HEK293 (cell line): ENCODE measurements at regions not wholly inside any gene's neighbourhood (a gene's known extent, or its start where the extent isn't known, plus 50 kb on each side); places are given as distances from the start of the nearest gene placed in this dataset.
A peak's percentile ranks its signal among the peaks of the same experiment; 100 is the strongest.
"Not testable (repeated sequence)": the region's sequence is repeated elsewhere in the genome, so short reads cannot be mapped to it uniquely, and the experiment has no call there.

ENCODE experiments used
- CTCF ChIA-PET: fragments of 350-600 bp; formaldehyde crosslinking; extraction: SDS; loops from one replicate; lab custom pipeline; 2021; ENCODE audit warnings: antibody characterized with exemption; lab: Yijun Ruan, JAX
- POLR2A ChIA-PET: fragments of 300-600 bp; formaldehyde crosslinking; extraction: SDS; loops from one replicate; lab custom pipeline; 2020; ENCODE audit warnings: antibody characterized with exemption, inconsistent platforms; lab: Yijun Ruan, JAX
- H3K27ac ChIP-seq: fragments of 200-500 bp; sonication (Bioruptor generic); 2 replicates; pipeline ENCODE4 v1.5.1; 2014; ENCODE audit warnings: low read depth, low read length, control low read depth, inconsistent platforms; ENCODE audit errors: extremely low read depth
- H3K36me3 ChIP-seq, 2 experiments: fragments of 200-500 bp in 1 of 2; sonication (Bioruptor generic) in 1 of 2; 1 replicate in 1 of 2; 2 replicates in 1 of 2; pipeline ENCODE4 v1.5.1; 2014 to 2017; ENCODE audit warnings: inconsistent platforms in 2 of 2, low read length in 2 of 2; ENCODE audit not compliant: control insufficient read depth in 2 of 2, insufficient read depth in 1 of 2
- H3K4me1 ChIP-seq: fragments of 200-500 bp; sonication (Bioruptor generic); 2 replicates; pipeline ENCODE4 v1.5.1; 2014; ENCODE audit warnings: mild to moderate bottlenecking, low read length, inconsistent platforms; ENCODE audit not compliant: control insufficient read depth, insufficient read depth
- H3K4me3 ChIP-seq: 2 replicates; pipeline ENCODE4 v1.5.1; 2011; ENCODE audit warnings: low read depth, mild to moderate bottlenecking, control low read depth, low read length, moderate library complexity
- H3K9me3 ChIP-seq: fragments of 200-500 bp; sonication (Bioruptor generic); 2 replicates; pipeline ENCODE4 v1.5.1; 2014; ENCODE audit warnings: low read depth, low read length, inconsistent platforms; ENCODE audit not compliant: control insufficient read depth, insufficient read depth
- GLIS2 ChIP-seq: fragments of 450-650 bp; formaldehyde crosslinking; IDR thresholded peaks from 2 replicates; pipeline ENCODE4 v1.5.1; 2016; ENCODE audit warnings: missing biosample characterization, missing genetic modification characterization
- KLF16 ChIP-seq: fragments of 450-650 bp; formaldehyde crosslinking; IDR thresholded peaks from 2 replicates; pipeline ENCODE4 v1.5.1; 2017; ENCODE audit warnings: missing biosample characterization, missing genetic modification characterization
- KLF17 ChIP-seq: fragments of 450-650 bp; formaldehyde crosslinking; IDR thresholded peaks from 2 replicates; pipeline ENCODE4 v1.5.1; 2016; ENCODE audit warnings: missing biosample characterization, missing genetic modification characterization
- MEIS1 ChIP-seq: sonication (generic); formaldehyde crosslinking; IDR thresholded peaks from 2 replicates; pipeline ENCODE4 v1.8.1; 2022; ENCODE audit warnings: missing genetic modification reagents, mild to moderate bottlenecking, borderline replicate concordance
- MZF1 ChIP-seq: fragments of 450-650 bp; formaldehyde crosslinking; IDR thresholded peaks from 2 replicates; pipeline ENCODE4 v1.5.1; 2017; ENCODE audit warnings: missing biosample characterization, missing genetic modification characterization, borderline replicate concordance
- PATZ1 ChIP-seq: fragments of 450-650 bp; formaldehyde crosslinking; IDR thresholded peaks from 2 replicates; pipeline ENCODE4 v1.5.1; 2016; ENCODE audit warnings: missing biosample characterization, missing genetic modification characterization
- REST ChIP-seq: fragments of 450-650 bp; formaldehyde crosslinking; IDR thresholded peaks from 2 replicates; pipeline ENCODE4 v1.5.1; 2016; ENCODE audit warnings: missing biosample characterization, missing genetic modification characterization
- ZFP37 ChIP-seq: fragments of 450-650 bp; formaldehyde crosslinking; IDR thresholded peaks from 2 replicates; pipeline ENCODE4 v1.5.1; 2016; ENCODE audit warnings: missing biosample characterization, missing genetic modification characterization
- ZNF114 ChIP-seq: fragments of 450-650 bp; formaldehyde crosslinking; IDR thresholded peaks from 2 replicates; pipeline ENCODE4 v1.5.0; 2017; ENCODE audit warnings: missing biosample characterization, missing genetic modification characterization
- ZNF121 ChIP-seq: fragments of 450-650 bp; formaldehyde crosslinking; IDR thresholded peaks from 2 replicates; pipeline ENCODE4 v1.5.1; 2016; ENCODE audit warnings: missing biosample characterization, missing genetic modification characterization
- ZNF133 ChIP-seq: fragments of 450-650 bp; formaldehyde crosslinking; IDR thresholded peaks from 2 replicates; pipeline ENCODE4 v1.5.1; 2016; ENCODE audit warnings: missing biosample characterization, missing genetic modification characterization
- ZNF140 ChIP-seq: fragments of 450-650 bp; formaldehyde crosslinking; IDR thresholded peaks from 2 replicates; pipeline ENCODE4 v1.5.1; 2016; ENCODE audit warnings: missing biosample characterization, missing genetic modification characterization
- ZNF146 ChIP-seq: fragments of 450-650 bp; formaldehyde crosslinking; IDR thresholded peaks from 2 replicates; pipeline ENCODE4 v1.5.1; 2016; ENCODE audit warnings: missing biosample characterization, missing genetic modification characterization
- ZNF169 ChIP-seq: fragments of 450-650 bp; formaldehyde crosslinking; IDR thresholded peaks from 2 replicates; pipeline ENCODE4 v1.5.1; 2016; ENCODE audit warnings: missing biosample characterization, missing genetic modification characterization
- ZNF202 ChIP-seq: fragments of 450-650 bp; formaldehyde crosslinking; IDR thresholded peaks from 2 replicates; pipeline ENCODE4 v1.5.1; 2016; ENCODE audit warnings: missing biosample characterization, missing genetic modification characterization, borderline replicate concordance
- ZNF324 ChIP-seq: fragments of 450-650 bp; formaldehyde crosslinking; IDR thresholded peaks from 2 replicates; pipeline ENCODE4 v1.5.1; 2016; ENCODE audit warnings: missing biosample characterization, missing genetic modification characterization
- ZNF354C ChIP-seq: fragments of 450-650 bp; formaldehyde crosslinking; IDR thresholded peaks from 2 replicates; pipeline ENCODE4 v1.5.1; 2016; ENCODE audit warnings: missing biosample characterization, missing genetic modification characterization, low read depth, borderline replicate concordance
- ZNF426 ChIP-seq: fragments of 450-650 bp; formaldehyde crosslinking; IDR thresholded peaks from 2 replicates; pipeline ENCODE4 v1.5.1; 2017; ENCODE audit warnings: missing biosample characterization, missing genetic modification characterization, mild to moderate bottlenecking, inconsistent platforms, moderate library complexity
- ZNF433 ChIP-seq: fragments of 450-650 bp; formaldehyde crosslinking; IDR thresholded peaks from 2 replicates; pipeline ENCODE4 v1.5.1; 2016; ENCODE audit warnings: missing biosample characterization, missing genetic modification characterization, low read depth
- ZNF529 ChIP-seq: fragments of 450-650 bp; formaldehyde crosslinking; IDR thresholded peaks from 2 replicates; pipeline ENCODE4 v1.5.1; 2017; ENCODE audit warnings: missing genetic modification characterization, missing biosample characterization; ENCODE audit not compliant: insufficient replicate concordance
- ZNF530 ChIP-seq: fragments of 450-650 bp; formaldehyde crosslinking; IDR thresholded peaks from 2 replicates; pipeline ENCODE4 v1.5.1; 2016; ENCODE audit warnings: low read depth, missing biosample characterization, missing genetic modification characterization
- ZNF549 ChIP-seq: fragments of 450-650 bp; IDR thresholded peaks from 2 replicates; pipeline ENCODE4 v1.5.1; 2018; ENCODE audit warnings: missing biosample characterization, missing genetic modification characterization, mild to moderate bottlenecking, inconsistent platforms, moderate library complexity
- ZNF555 ChIP-seq: fragments of 450-650 bp; formaldehyde crosslinking; conservative IDR thresholded peaks from 2 replicates; pipeline ENCODE4 v1.5.1; 2017; ENCODE audit warnings: missing biosample characterization, mild to moderate bottlenecking, missing genetic modification characterization, inconsistent platforms
- ZNF558 ChIP-seq: fragments of 450-650 bp; formaldehyde crosslinking; IDR thresholded peaks from 2 replicates; pipeline ENCODE4 v1.5.1; 2016; ENCODE audit warnings: missing biosample characterization, missing genetic modification characterization
- ZNF560 ChIP-seq: fragments of 450-650 bp; formaldehyde crosslinking; IDR thresholded peaks from 2 replicates; pipeline ENCODE4 v1.5.1; 2017; ENCODE audit warnings: missing biosample characterization, missing genetic modification characterization, borderline replicate concordance
- ZNF629 ChIP-seq: fragments of 450-650 bp; formaldehyde crosslinking; IDR thresholded peaks from 2 replicates; pipeline ENCODE4 v1.5.1; 2017; ENCODE audit warnings: missing biosample characterization, missing genetic modification characterization
- ZXDB ChIP-seq: fragments of 450-650 bp; formaldehyde crosslinking; IDR thresholded peaks from 2 replicates; pipeline ENCODE4 v1.5.1; 2016; ENCODE audit warnings: missing biosample characterization, missing genetic modification characterization

GRCh38 chr1:104266612-104267011 is 516.9 kb downstream of the AMY1C start:
- CTCF ChIA-PET = no interaction called here
- Histone ChIP-seq H3K4me3 (no peak overlapping the region), H3K4me1 (no peaks in the 10 kb centered on the region)
- TF ChIP-seq ZNF169 (tag by site-specific recombination) = no peak
- no peak for TF ChIP-seq ZNF629 (tag by site-specific recombination)
- no peak for TF ChIP-seq GLIS2 (tag by site-specific recombination)
- no peak for TF ChIP-seq KLF16 (tag by site-specific recombination)
- no peak for TF ChIP-seq KLF17 (tag by site-specific recombination)
- no peak for TF ChIP-seq ZNF530
- no peak for TF ChIP-seq ZNF324 (tag by site-specific recombination)
- no peak for TF ChIP-seq ZNF121 (tag by site-specific recombination)
- no peak for TF ChIP-seq ZNF146 (tag by site-specific recombination)
- no peak for TF ChIP-seq ZNF133 (tag by site-specific recombination)
- no peak for TF ChIP-seq ZFP37 (tag by site-specific recombination)
- TF ChIP-seq ZNF114 = no peak
- TF ChIP-seq PATZ1 (tag by site-specific recombination) = no peak
- no peak for TF ChIP-seq MZF1 (tag by site-specific recombination)
- TF ChIP-seq MEIS1 (CRISPR knock-in tag) = no peak
- TF ChIP-seq ZNF549 (tag by site-specific recombination) = no peak
- TF ChIP-seq, all 188 proteins: peak for 0
- Histone ChIP-seq H3K36me3 (no peaks in the 10 kb centered on the region), H3K27ac (no peak overlapping the region), H3K9me3 (no peaks in the 10 kb centered on the region)
- POLR2A ChIA-PET = no interaction called here

DNA sequence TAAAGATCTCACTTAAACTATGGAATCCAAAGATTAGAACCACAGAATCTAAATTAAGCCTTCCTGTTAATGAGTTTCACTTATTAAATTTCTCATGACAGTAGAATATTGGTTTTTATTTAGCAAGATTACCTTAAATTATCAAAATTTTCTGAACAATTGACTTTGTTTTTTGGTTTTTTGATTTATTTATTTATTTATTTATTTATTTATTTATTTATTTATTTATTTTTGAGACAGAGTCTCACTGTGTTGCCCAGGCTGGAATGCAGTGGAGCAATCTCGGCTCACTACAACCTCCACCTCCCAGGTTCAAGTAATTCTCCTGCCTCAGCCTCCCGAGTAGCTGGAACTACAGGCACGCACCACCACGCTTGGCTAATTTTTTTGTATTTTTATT is 538.6 kb downstream of the AMY1C start:
- H3K27ac ChIP-seq, H3K36me3 ChIP-seq, H3K4me3 ChIP-seq, H3K9me3 ChIP-seq, H3K4me1 ChIP-seq, POLR2A ChIA-PET: not testable (repeated sequence)
- CTCF ChIA-PET = interaction anchor here (0.6 kb wide), 1 partner anchor 337 kb away, joined by 3 read pairs; no protein-coding TSS in a partner anchor
- TF ChIP-seq REST (tag by site-specific recombination) (peak; percentile 45; the same call in 1 of the 2 replicates), ZNF558 (tag by site-specific recombination) (0 out of 2 replicates have a peak, but pooled peaks have one; percentile 42), ZNF433 (tag by site-specific recombination) (peak; percentile 60), ZNF555 (tag by site-specific recombination) (peak; percentile 81), ZNF202 (tag by site-specific recombination) (peak; percentile 89), ZNF629 (tag by site-specific recombination) (peak; percentile 30; the same call in 1 of the 2 replicates), ZNF529 (tag by site-specific recombination) (peak; percentile 53), ZXDB (tag by site-specific recombination) (peak; percentile 48; the same call in 1 of the 2 replicates), ZNF354C (0 out of 2 replicates have a peak, but pooled peaks have one; percentile 33), ZNF426 (tag by site-specific recombination) (peak; percentile 84), ZNF560 (peak; percentile 22; the same call in 1 of the 2 replicates), ZNF140 (tag by site-specific recombination) (peak; percentile 80)
